ENCODE measurements at regions not wholly inside any gene's neighbourhood (a gene's known extent, or its start where the extent isn't known, plus 50 kb on each side); places are given as distances from the start of the nearest gene placed in this dataset.

DNA sequence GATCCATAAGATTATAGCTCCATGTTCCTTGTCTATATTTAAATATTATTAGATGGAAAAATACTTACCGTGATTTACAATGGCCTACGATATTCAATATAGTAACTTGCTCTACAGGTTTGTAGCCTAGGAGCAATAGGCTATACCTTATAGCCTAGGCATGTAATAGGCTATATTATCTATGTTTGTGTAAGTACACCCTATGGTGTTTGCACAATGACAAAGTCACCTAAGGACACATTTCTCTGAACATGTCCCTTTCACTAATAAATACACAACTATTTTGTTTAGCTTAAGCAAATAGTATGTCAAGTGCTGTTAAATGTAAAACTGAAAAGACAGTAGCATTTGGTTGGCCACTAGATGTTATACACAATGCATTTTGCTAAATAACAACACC is 248.9 kb upstream of the ADGRL4 start:
- Histone ChIP-seq H3K9me3 (ENCODE audit: low read length) (no peaks in the 10 kb centered on the region), H3K4me1 (ENCODE audit: insufficient read depth, low read length, poor library complexity, severe bottlenecking) (no peaks in the 10 kb centered on the region), H3K4me2 (ENCODE audit: low read length) (no peak overlapping the region), H3K79me2 (ENCODE audit: insufficient read depth, low read depth, low read length) (no peaks in the 10 kb centered on the region), H2AFZ (ENCODE audit: low read length) (no peak overlapping the region), H3K4me3 (ENCODE audit: low read depth, low read length, poor library complexity, severe bottlenecking) (no peak overlapping the region), H4K20me1 (ENCODE audit: insufficient read depth, low read length) (no peaks in the 10 kb centered on the region), H3K27ac (ENCODE audit: low read depth, low read length, poor library complexity, severe bottlenecking) (no peak overlapping the region), H3K36me3 (ENCODE audit: insufficient read depth, low read length) (no peaks in the 10 kb centered on the region), H3K9me2 (ENCODE audit: insufficient read depth, low read length) (no peaks in the 10 kb centered on the region)
- intact Hi-C loops (cut with micrococcal nuclease; ENCODE audit: unreplicated experiment): no loop called here
- BruUV-seq (replicated peaks): no TSS peak
- TF ChIP-seq, protein P1, sequence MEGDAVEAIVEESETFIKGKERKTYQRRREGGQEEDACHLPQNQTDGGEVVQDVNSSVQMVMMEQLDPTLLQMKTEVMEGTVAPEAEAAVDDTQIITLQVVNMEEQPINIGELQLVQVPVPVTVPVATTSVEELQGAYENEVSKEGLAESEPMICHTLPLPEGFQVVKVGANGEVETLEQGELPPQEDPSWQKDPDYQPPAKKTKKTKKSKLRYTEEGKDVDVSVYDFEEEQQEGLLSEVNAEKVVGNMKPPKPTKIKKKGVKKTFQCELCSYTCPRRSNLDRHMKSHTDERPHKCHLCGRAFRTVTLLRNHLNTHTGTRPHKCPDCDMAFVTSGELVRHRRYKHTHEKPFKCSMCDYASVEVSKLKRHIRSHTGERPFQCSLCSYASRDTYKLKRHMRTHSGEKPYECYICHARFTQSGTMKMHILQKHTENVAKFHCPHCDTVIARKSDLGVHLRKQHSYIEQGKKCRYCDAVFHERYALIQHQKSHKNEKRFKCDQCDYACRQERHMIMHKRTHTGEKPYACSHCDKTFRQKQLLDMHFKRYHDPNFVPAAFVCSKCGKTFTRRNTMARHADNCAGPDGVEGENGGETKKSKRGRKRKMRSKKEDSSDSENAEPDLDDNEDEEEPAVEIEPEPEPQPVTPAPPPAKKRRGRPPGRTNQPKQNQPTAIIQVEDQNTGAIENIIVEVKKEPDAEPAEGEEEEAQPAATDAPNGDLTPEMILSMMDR (conservative IDR thresholded peaks at IDR 0.05; ENCODE audit: low read length): no peak
- TF ChIP-seq EZH2phosphoT487 (IDR thresholded peaks at IDR 0.05; ENCODE audit: borderline replicate concordance, low read depth, low read length): no peak
- POLR2A ChIA-PET: interaction anchor here (0.6 kb wide), 1 partner anchor 1503 kb away, joined by 3 read pairs; no protein-coding TSS in a partner anchor
- no peak for DNase-seq (ENCODE audit: low spot score)
- CTCF ChIA-PET (ENCODE audit: unreplicated experiment): no interaction called here

DNA sequence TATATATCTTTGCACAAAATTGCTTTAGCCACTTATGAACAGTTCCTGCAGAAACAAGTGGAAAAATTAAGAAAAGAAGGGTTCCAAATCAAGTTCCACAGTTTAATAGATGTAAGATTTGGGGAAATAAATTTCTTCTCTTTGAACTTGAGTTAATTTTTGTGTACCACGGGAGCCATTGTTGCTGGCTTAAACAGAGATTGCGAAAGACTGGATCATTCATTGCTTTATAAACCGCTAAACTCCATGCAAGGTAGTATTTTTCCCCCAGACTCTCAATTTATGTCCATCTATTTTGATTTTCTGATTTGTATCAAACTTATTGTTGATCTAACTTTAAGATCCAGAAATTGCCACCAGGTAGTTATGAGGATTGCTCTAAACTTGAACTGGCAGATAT is 246.1 kb upstream of the ADGRL4 start:
- H2AFZ ChIP-seq (ENCODE audit: low read length): no peak overlapping the region
- no TSS peak for BruUV-seq (replicated peaks)
- no peaks in the 10 kb centered on the region for H4K20me1 ChIP-seq (ENCODE audit: insufficient read depth, low read length)
- no peak overlapping the region for H3K4me3 ChIP-seq (ENCODE audit: low read depth, low read length, poor library complexity, severe bottlenecking)
- no peak overlapping the region for H3K4me2 ChIP-seq (ENCODE audit: low read length)
- intact Hi-C loops (cut with micrococcal nuclease; ENCODE audit: unreplicated experiment): no loop called here
- H3K36me3 ChIP-seq (ENCODE audit: insufficient read depth, low read length): no peaks in the 10 kb centered on the region
- H3K79me2 ChIP-seq (ENCODE audit: insufficient read depth, low read depth, low read length): no peaks in the 10 kb centered on the region
- no peak for DNase-seq (ENCODE audit: low spot score)
- H3K27ac ChIP-seq (ENCODE audit: low read depth, low read length, poor library complexity, severe bottlenecking): no peak overlapping the region
- H3K9me2 ChIP-seq (ENCODE audit: insufficient read depth, low read length): no peaks in the 10 kb centered on the region
- TF ChIP-seq, protein P1 (conservative IDR thresholded peaks at IDR 0.05; ENCODE audit: low read length): no peak
- no peak for TF ChIP-seq EZH2phosphoT487 (IDR thresholded peaks at IDR 0.05; ENCODE audit: borderline replicate concordance, low read depth, low read length)
- POLR2A ChIA-PET: interaction anchor here (1.0 kb wide), 1 partner anchor 59 kb away, joined by 3 read pairs; no protein-coding TSS in a partner anchor
- no peaks in the 10 kb centered on the region for H3K4me1 ChIP-seq (ENCODE audit: insufficient read depth, low read length, poor library complexity, severe bottlenecking)
- CTCF ChIA-PET (ENCODE audit: unreplicated experiment): no interaction called here
- H3K9me3 ChIP-seq (ENCODE audit: low read length): no peaks in the 10 kb centered on the region

DNA sequence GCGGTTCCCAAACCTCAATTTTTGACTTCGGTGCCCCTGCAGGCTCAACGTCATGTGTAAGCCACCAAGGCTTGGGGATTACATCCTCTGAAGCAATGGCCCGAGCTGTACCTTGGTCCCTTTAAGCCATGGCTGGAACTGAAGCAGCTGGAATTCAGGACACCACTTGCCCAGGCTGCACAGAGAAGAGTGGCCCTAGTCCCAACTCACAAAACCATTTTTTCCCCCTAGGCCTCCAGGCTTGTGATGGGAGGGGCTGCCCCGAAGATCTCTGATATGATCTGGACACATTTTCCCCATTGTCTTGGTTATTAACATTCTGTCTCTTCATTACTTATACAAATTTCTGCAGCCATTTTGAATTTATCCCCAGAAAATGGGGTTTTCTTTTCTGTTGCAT is 233.3 kb upstream of the ADGRL4 start:
- POLR2A ChIA-PET: no interaction called here
- H3K4me1 ChIP-seq (ENCODE audit: insufficient read depth, low read length, poor library complexity, severe bottlenecking): no peaks in the 10 kb centered on the region
- H3K36me3 ChIP-seq (ENCODE audit: insufficient read depth, low read length): no peaks in the 10 kb centered on the region
- no peak overlapping the region for H3K4me2 ChIP-seq (ENCODE audit: low read length)
- H2AFZ ChIP-seq (ENCODE audit: low read length): no peak overlapping the region
- BruUV-seq (replicated peaks): no TSS peak
- H3K9me2 ChIP-seq (ENCODE audit: insufficient read depth, low read length): no peaks in the 10 kb centered on the region
- H3K27ac ChIP-seq (ENCODE audit: low read depth, low read length, poor library complexity, severe bottlenecking): no peak overlapping the region
- CTCF ChIA-PET (ENCODE audit: unreplicated experiment): no interaction called here
- intact Hi-C loops (cut with micrococcal nuclease; ENCODE audit: unreplicated experiment): no loop called here
- H4K20me1 ChIP-seq (ENCODE audit: insufficient read depth, low read length): no peaks in the 10 kb centered on the region
- TF ChIP-seq EZH2phosphoT487 (IDR thresholded peaks at IDR 0.05; ENCODE audit: borderline replicate concordance, low read depth, low read length): no peak
- TF ChIP-seq, protein P1 (conservative IDR thresholded peaks at IDR 0.05; ENCODE audit: low read length): no peak
- H3K9me3 ChIP-seq (ENCODE audit: low read length): no peaks in the 10 kb centered on the region
- no peak for DNase-seq (ENCODE audit: low spot score)
- no peaks in the 10 kb centered on the region for H3K79me2 ChIP-seq (ENCODE audit: insufficient read depth, low read depth, low read length)
- H3K4me3 ChIP-seq (ENCODE audit: low read depth, low read length, poor library complexity, severe bottlenecking): no peak overlapping the region
